ENCODE measurements at regions not wholly inside any gene's neighbourhood (a gene's known extent, or its start where the extent isn't known, plus 50 kb on each side); places are given as distances from the start of the nearest gene placed in this dataset.

DNA sequence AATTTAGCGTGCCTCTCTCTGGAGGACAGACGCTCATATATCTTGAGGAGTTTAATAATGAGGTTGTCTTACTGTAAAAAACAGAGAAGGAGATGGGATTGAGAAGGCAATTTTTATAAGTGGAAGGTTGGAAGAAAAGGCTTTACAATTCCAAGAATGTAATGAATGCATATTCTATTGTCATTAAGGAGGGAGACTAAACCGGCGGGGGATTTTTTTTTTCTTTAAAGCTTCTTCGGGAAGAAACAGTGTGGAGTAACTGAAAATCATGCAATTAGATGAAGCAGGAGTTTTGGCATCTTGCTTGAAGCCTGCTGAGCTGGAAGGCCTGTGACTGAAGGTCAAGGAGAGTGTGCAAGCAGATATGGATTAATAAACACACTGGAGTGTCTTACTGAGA is 124.4 kb downstream of the HRH4 start:
- DNase-seq (ENCODE audit: low spot score in 2 of 2), result no peak
- H3K27me3 ChIP-seq, result no peaks in the 10 kb centered on the region
- no peak overlapping the region for H3K4me3 ChIP-seq
- no peak overlapping the region for H3K27ac ChIP-seq
- TF ChIP-seq, protein P1, sequence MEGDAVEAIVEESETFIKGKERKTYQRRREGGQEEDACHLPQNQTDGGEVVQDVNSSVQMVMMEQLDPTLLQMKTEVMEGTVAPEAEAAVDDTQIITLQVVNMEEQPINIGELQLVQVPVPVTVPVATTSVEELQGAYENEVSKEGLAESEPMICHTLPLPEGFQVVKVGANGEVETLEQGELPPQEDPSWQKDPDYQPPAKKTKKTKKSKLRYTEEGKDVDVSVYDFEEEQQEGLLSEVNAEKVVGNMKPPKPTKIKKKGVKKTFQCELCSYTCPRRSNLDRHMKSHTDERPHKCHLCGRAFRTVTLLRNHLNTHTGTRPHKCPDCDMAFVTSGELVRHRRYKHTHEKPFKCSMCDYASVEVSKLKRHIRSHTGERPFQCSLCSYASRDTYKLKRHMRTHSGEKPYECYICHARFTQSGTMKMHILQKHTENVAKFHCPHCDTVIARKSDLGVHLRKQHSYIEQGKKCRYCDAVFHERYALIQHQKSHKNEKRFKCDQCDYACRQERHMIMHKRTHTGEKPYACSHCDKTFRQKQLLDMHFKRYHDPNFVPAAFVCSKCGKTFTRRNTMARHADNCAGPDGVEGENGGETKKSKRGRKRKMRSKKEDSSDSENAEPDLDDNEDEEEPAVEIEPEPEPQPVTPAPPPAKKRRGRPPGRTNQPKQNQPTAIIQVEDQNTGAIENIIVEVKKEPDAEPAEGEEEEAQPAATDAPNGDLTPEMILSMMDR (IDR thresholded peaks at IDR 0.05), result no peak
- TF ChIP-seq POLR2A (IDR thresholded peaks at IDR 0.05) (no peak), POLR2AphosphoS5 (IDR thresholded peaks at IDR 0.05) (no peak)
- intact Hi-C loops (cut with DNase I; ENCODE audit: low total_unique reads), result no loop called here
- H3K36me3 ChIP-seq, result no peaks in the 10 kb centered on the region
- no peaks in the 10 kb centered on the region for H3K4me1 ChIP-seq
- no peaks in the 10 kb centered on the region for H3K9me3 ChIP-seq

DNA sequence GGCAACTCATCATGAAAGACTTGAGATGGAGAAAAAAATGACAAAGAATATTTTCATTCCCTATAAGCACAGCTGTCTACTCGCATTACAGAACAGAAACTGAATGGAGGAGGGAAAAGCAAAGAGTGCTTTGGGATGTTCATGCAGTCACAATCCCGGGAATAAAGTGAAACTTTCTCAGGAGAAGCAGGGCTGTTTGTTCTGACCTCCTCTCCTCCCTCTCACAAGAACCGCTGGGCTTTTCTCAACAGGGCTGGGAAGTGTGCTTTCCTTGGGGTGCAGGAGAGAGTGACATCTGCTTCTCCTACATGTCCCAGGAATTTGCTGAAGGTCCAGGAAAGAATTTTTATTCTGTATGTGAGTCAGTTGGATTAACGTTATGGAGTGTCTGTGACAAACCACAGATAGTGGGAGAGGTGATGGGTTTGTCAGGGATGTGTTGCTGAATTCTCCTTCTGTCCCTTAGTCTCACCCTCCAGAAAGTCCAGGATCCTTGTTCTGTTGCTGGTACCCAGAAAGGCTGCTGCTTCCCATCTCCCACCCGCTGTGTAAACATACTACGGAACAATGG is 125.6 kb downstream of the HRH4 start:
- Histone ChIP-seq H3K36me3 (no peaks in the 10 kb centered on the region), H3K4me1 (no peaks in the 10 kb centered on the region), H3K27me3 (no peaks in the 10 kb centered on the region), H3K4me3 (no peak overlapping the region), H3K9me3 (no peaks in the 10 kb centered on the region), H3K27ac (no peak overlapping the region)
- TF ChIP-seq POLR2A (IDR thresholded peaks at IDR 0.05) (no peak), POLR2AphosphoS5 (IDR thresholded peaks at IDR 0.05) (no peak)
- TF ChIP-seq, protein P1 (IDR thresholded peaks at IDR 0.05), result no peak
- intact Hi-C loops (cut with DNase I; ENCODE audit: low total_unique reads), result no loop called here
- no peak for DNase-seq (ENCODE audit: low spot score in 2 of 2)

DNA sequence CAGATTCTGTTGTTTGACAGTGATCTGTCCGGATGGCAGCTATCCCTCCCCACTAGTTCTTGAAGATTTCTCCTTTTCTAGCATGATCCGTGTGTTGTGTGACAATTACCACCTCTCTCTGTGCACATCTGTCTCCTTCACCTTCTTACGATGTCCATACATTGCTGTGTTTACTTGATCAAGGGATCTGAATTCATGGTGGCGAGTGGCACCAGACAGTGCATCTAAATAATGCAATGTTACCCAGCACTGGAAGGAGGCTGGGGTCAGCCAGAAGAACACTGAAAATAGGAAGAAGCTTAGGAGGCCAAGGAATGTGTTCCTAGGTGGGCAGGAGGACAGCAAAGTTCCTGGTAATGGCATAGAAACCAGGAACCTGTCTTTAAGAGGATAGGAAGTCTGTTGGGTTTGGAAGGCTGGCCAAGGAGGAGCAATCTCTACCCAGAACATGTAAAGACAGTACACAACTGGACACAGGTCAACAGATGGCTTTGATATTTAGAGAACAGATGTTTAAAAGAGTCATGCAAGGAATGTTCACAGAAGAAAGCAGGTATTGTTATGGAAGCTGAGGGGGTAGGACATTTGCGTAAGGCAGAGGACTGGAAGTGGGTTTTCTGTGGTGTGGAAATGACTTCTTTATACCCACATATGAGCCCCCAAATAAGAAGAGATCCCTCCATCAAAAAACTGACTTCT is 126.4 kb downstream of the HRH4 start:
- Histone ChIP-seq H3K36me3 (no peaks in the 10 kb centered on the region), H3K27me3 (no peaks in the 10 kb centered on the region), H3K27ac (no peak overlapping the region), H3K4me1 (no peaks in the 10 kb centered on the region), H3K4me3 (no peak overlapping the region), H3K9me3 (no peaks in the 10 kb centered on the region)
- TF ChIP-seq POLR2A (IDR thresholded peaks at IDR 0.05) (no peak), POLR2AphosphoS5 (IDR thresholded peaks at IDR 0.05) (no peak)
- TF ChIP-seq, protein P1 (IDR thresholded peaks at IDR 0.05), result no peak
- no peak for DNase-seq (ENCODE audit: low spot score in 2 of 2)
- intact Hi-C loops (cut with DNase I; ENCODE audit: low total_unique reads), result no loop called here

DNA sequence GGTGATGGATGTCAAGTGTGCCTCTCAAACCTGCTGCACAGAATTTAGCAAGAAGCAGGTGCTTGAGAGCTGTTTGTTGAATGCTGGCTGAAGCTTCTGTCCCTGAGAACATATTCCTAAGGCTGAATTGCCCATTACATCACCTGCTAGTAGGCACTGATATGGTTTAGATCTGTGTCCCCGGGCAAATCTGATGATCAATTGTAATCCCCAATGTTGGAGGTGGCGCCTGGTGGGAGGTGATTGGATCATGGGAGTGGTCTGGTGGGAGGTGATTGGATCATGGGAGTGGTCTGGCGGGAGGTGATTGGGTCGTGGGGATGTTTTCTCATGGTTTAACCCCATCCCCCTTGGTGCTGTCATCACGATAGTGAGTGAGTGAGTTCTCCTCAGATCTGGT is 128.0 kb downstream of the HRH4 start:
- no peaks in the 10 kb centered on the region for H3K9me3 ChIP-seq
- no peaks in the 10 kb centered on the region for H3K36me3 ChIP-seq
- no peak overlapping the region for H3K4me3 ChIP-seq
- H3K27me3 ChIP-seq, result no peaks in the 10 kb centered on the region
- no peak for TF ChIP-seq POLR2AphosphoS5 (IDR thresholded peaks at IDR 0.05)
- TF ChIP-seq, protein P1 (IDR thresholded peaks at IDR 0.05), result no peak
- no peak overlapping the region for H3K27ac ChIP-seq
- no peak for DNase-seq (ENCODE audit: low spot score in 2 of 2)
- H3K4me1 ChIP-seq, result no peaks in the 10 kb centered on the region
- intact Hi-C loops (cut with DNase I; ENCODE audit: low total_unique reads), result no loop called here

DNA sequence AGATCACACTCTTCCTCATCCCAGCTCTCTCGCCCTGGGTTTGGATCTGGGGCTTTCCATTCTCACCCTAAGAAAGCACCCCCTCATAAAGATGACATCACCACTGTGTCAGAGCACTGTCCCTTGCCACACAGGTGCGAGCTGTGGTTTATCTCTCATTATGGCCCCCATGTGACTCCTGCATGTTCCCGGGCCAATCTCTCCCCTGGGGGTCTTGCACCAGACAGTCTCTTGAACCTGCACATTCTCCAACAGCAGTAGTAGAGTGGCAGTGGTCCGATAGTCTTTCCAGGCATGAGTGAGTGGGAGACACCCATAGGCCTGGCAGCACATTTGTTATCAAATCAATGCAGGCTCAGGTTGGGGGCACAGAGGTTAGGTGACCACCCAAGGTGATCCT is 130.5 kb downstream of the HRH4 start:
- Histone ChIP-seq H3K36me3 (no peaks in the 10 kb centered on the region), H3K27ac (no peak overlapping the region), H3K27me3 (no peaks in the 10 kb centered on the region), H3K4me1 (no peaks in the 10 kb centered on the region), H3K9me3 (no peaks in the 10 kb centered on the region), H3K4me3 (no peak overlapping the region)
- TF ChIP-seq POLR2AphosphoS5 (IDR thresholded peaks at IDR 0.05), result no peak
- TF ChIP-seq POLR2A (IDR thresholded peaks at IDR 0.05), result no peak
- TF ChIP-seq, protein P1 (IDR thresholded peaks at IDR 0.05), result no peak
- intact Hi-C loops (cut with DNase I; ENCODE audit: low total_unique reads), result no loop called here
- no peak for DNase-seq (ENCODE audit: low spot score in 2 of 2)
